ENCODE measurements at regions not wholly inside any gene's neighbourhood (a gene's known extent, or its start where the extent isn't known, plus 50 kb on each side); places are given as distances from the start of the nearest gene placed in this dataset.
"Not testable (repeated sequence)": the region's sequence is repeated elsewhere in the genome, so short reads cannot be mapped to it uniquely, and the experiment has no call there.

- no peaks in the 10 kb centered on the region for H3K4me1 ChIP-seq
- no peak for DNase-seq
- intact Hi-C loops (cut with DNase I), result no loop called here
- no peak overlapping the region for H3K9ac ChIP-seq (ENCODE audit: low read depth in 2 of 2, low read length in 2 of 2)
- no peaks in the 10 kb centered on the region for H3K27me3 ChIP-seq
- TF ChIP-seq CTCF (IDR thresholded peaks at IDR 0.05), result no peak
- H3K27ac ChIP-seq, result no peak overlapping the region
- no peak overlapping the region for H3K4me3 ChIP-seq
- no peaks in the 10 kb centered on the region for H3K9me3 ChIP-seq
- H3K36me3 ChIP-seq, result no peaks in the 10 kb centered on the region
These were observed 453.6 kb downstream of the PDGFC start for GRCh38 chr4:156517956-156518355.

- TF ChIP-seq CTCF (IDR thresholded peaks at IDR 0.05), result no peak
- Histone ChIP-seq H3K36me3 (no peaks in the 10 kb centered on the region), H3K9ac (ENCODE audit: low read depth in 2 of 2, low read length in 2 of 2) (no peak overlapping the region), H3K27me3 (no peaks in the 10 kb centered on the region), H3K9me3 (no peaks in the 10 kb centered on the region), H3K27ac (no peak overlapping the region), H3K4me1 (no peaks in the 10 kb centered on the region), H3K4me3 (no peak overlapping the region)
- DNase-seq, result no peak
- intact Hi-C loops (cut with DNase I), result no loop called here
These were observed 454.1 kb downstream of the PDGFC start for GRCh38 chr4:156517546-156517945.

GRCh38 chr4:156516698-156517097, 454.9 kb downstream of the PDGFC start:
- no peak for DNase-seq
- Histone ChIP-seq H3K4me1 (no peaks in the 10 kb centered on the region), H3K27ac (no peak overlapping the region), H3K27me3 (no peaks in the 10 kb centered on the region), H3K36me3 (no peaks in the 10 kb centered on the region), H3K4me3 (no peak overlapping the region), H3K9ac (ENCODE audit: low read depth in 2 of 2, low read length in 2 of 2) (no peak overlapping the region), H3K9me3 (no peaks in the 10 kb centered on the region)
- no peak for TF ChIP-seq CTCF (IDR thresholded peaks at IDR 0.05)
- intact Hi-C loops (cut with DNase I), result no loop called here

GRCh38 chr4:156515295-156515694, 456.3 kb downstream of the PDGFC start:
- no peaks in the 10 kb centered on the region for H3K36me3 ChIP-seq
- H3K9ac ChIP-seq (ENCODE audit: low read depth in 2 of 2, low read length in 2 of 2), result no peak overlapping the region
- intact Hi-C loops (cut with DNase I), result no loop called here
- H3K9me3 ChIP-seq, result no peaks in the 10 kb centered on the region
- TF ChIP-seq CTCF (IDR thresholded peaks at IDR 0.05), result no peak
- no peaks in the 10 kb centered on the region for H3K27me3 ChIP-seq
- no peaks in the 10 kb centered on the region for H3K4me1 ChIP-seq
- no peak overlapping the region for H3K4me3 ChIP-seq
- DNase-seq, result no peak
- no peak overlapping the region for H3K27ac ChIP-seq

GRCh38 chr4:156512622-156513021, 459.0 kb downstream of the PDGFC start:
- Histone ChIP-seq H3K4me3 (no peak overlapping the region), H3K36me3 (no peaks in the 10 kb centered on the region), H3K9me3 (no peaks in the 10 kb centered on the region), H3K9ac (ENCODE audit: low read depth in 2 of 2, low read length in 2 of 2) (no peak overlapping the region), H3K27ac (no peak overlapping the region), H3K4me1 (no peaks in the 10 kb centered on the region), H3K27me3 (no peaks in the 10 kb centered on the region)
- intact Hi-C loops (cut with DNase I), result no loop called here
- no peak for DNase-seq
- TF ChIP-seq CTCF (IDR thresholded peaks at IDR 0.05), result no peak

GRCh38 chr4:156509921-156510320, 461.7 kb downstream of the PDGFC start:
- intact Hi-C loops (cut with DNase I), result not testable (repeated sequence)

More at GRCh38 chr4:156509921-156510320, 461.7 kb downstream of the PDGFC start:
- H3K27me3 ChIP-seq; H3K9me3 ChIP-seq; H3K27ac ChIP-seq; H3K4me1 ChIP-seq; H3K36me3 ChIP-seq; H3K4me3 ChIP-seq; DNase-seq; H3K9ac ChIP-seq (ENCODE audit: low read depth in 2 of 2, low read length in 2 of 2): not testable (repeated sequence)
